Stimulated activated naive B cell treated with anti-CD40 and anti-IgM and Interleukin-4, amounts not matched to agents 10 μg/mL and 1 μg/mL and 100 μg/mL, for 72 hours (primary cell): ENCODE measurements at regions not wholly inside any gene's neighbourhood (a gene's known extent, or its start where the extent isn't known, plus 50 kb on each side); places are given as distances from the start of the nearest gene placed in this dataset.
"Not testable (repeated sequence)": the region's sequence is repeated elsewhere in the genome, so short reads cannot be mapped to it uniquely, and the experiment has no call there.

Source experiments
- ATAC-seq, 2 donors: fragments of 150-1000 bp; cut with Tn5 transposase; replicated peaks; 2 replicates each; pipeline ENCODE4 v1.10.0; 2021; ENCODE audit warnings: moderate library complexity in 1 of 2
- DNase-seq: peaks from one replicate; pipeline ENCODE4 v3.0.0; 2021
- H3K27ac Mint-ChIP-seq: one replicate; pipeline ENCODE4 v1.8.0; 2022; ENCODE audit warnings: mild to moderate bottlenecking, mixed read lengths
- H3K27me3 Mint-ChIP-seq, 2 donors: one replicate each; pipeline ENCODE4 v1.8.0; 2022; ENCODE audit warnings: mixed read lengths in 2 of 2
- H3K36me3 Mint-ChIP-seq, 2 donors: one replicate each; pipeline ENCODE4 v1.8.0; 2022; ENCODE audit warnings: mixed read lengths in 2 of 2, mild to moderate bottlenecking in 1 of 2
- H3K4me1 Mint-ChIP-seq, 2 donors: one replicate each; pipeline ENCODE4 v1.8.0; 2022; ENCODE audit warnings: mixed read lengths in 2 of 2, mild to moderate bottlenecking in 1 of 2
- H3K4me3 Mint-ChIP-seq, 2 donors: one replicate each; pipeline ENCODE4 v1.8.0; 2022; ENCODE audit warnings: mild to moderate bottlenecking in 2 of 2, mixed read lengths in 2 of 2, moderate library complexity in 1 of 2
- H3K9me3 Mint-ChIP-seq, 2 donors: one replicate each; pipeline ENCODE4 v1.8.0; 2022; ENCODE audit warnings: mixed read lengths in 2 of 2, mild to moderate bottlenecking in 1 of 2

GRCh38 chr2:106258859-106259258 is 64.8 kb upstream of the UXS1 start:
- not testable (repeated sequence) for H3K27ac Mint-ChIP-seq, ATAC-seq

DNA sequence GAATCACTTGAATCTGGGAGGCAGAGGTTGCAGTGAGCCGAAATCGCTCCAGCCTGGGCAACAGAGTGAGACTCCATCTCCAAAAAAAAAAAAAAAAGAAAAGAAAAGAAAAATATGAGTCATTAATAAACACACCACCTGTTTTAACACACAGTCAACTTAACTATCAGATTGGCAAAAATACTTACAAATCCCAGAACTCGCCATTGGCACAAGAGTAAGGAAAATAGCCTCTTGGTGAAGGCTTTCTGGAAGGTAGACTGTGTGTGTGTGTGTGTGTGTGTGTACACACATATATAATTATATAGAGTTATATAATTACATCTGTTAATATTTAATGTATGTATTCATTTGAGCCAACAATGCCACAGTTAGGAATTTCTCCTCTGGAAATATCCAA is 63.7 kb upstream of the UXS1 start:
- Mint-ChIP-seq H3K27me3 (peaks cover 0 to 5% of the 10 kb centered on the region in 2 donors), H3K9me3 (no peaks in the 10 kb centered on the region), H3K27ac (no peak overlapping the region), H3K4me3 (no peak overlapping the region), H3K4me1 (no peaks in the 10 kb centered on the region), H3K36me3 (no peaks in the 10 kb centered on the region)
- ATAC-seq (no peak), DNase-seq (no peak)

More at GRCh38 chr2:106258859-106259258, 64.8 kb upstream of the UXS1 start:
- H3K9me3 Mint-ChIP-seq, H3K36me3 Mint-ChIP-seq, DNase-seq, H3K4me3 Mint-ChIP-seq, H3K27me3 Mint-ChIP-seq, H3K4me1 Mint-ChIP-seq: not testable (repeated sequence)

DNA sequence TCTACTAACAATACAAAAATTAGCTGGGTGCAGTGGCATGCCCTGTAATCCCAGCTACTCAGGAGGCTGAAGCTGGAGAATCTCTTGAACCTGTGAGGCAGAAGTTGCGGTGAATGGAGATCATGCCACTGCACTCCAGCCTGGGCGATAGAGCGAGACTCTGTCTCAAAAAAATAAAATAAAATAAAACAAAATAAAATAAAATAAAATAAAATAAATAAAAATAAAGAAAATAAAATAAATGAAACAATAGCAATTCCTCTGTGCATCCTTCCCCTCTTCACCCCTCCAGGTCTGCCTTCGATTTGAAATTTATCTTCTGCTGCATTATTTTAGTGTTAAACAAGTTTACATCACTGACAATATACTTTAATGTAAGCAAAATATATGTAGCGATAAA is 63.0 kb upstream of the UXS1 start:
- Mint-ChIP-seq H3K9me3 (no peaks in the 10 kb centered on the region), H3K4me3 (no peak overlapping the region), H3K27ac (no peak overlapping the region), H3K4me1 (no peaks in the 10 kb centered on the region), H3K27me3 (peaks cover 0 to 4% of the 10 kb centered on the region in 2 donors), H3K36me3 (no peaks in the 10 kb centered on the region)
- DNase-seq, result no peak
- no peak for ATAC-seq

- ATAC-seq, H3K36me3 Mint-ChIP-seq, DNase-seq, H3K9me3 Mint-ChIP-seq, H3K4me1 Mint-ChIP-seq, H3K4me3 Mint-ChIP-seq, H3K27ac Mint-ChIP-seq, H3K27me3 Mint-ChIP-seq: not testable (repeated sequence)
These were observed 55.2 kb upstream of the UXS1 start for GRCh38 chr2:106249157-106249828.

DNA sequence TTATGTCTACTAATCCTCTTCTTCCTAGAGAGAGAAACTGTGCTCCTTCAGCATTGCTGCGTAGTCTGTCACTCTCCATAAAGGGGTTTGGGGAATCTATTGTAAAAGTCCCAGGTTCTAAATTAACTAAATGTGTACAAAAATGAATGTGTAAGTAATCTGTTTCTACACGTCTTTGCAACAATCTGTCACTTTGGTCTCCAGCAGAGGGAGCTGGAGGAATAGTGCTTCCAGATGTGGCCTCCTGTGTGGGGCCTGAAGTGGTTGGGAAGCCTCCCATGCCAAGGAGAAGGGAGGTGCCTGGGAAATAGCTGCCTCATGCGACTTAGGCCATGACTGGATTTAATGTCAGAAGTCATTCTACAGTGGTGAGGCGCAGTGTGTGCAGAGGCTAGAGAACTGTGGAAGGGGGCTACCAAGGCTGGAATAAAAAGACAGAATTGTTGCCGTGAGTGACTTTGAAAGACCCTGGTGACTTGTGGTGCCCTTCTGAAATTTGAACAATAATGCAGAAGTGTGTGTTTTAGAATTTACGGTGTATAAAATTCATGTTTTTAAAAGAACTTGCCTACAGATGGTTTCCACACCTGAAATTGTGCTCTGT is 54.5 kb upstream of the UXS1 start:
- not testable (repeated sequence) for H3K4me1 Mint-ChIP-seq, DNase-seq, H3K9me3 Mint-ChIP-seq, H3K36me3 Mint-ChIP-seq, H3K27me3 Mint-ChIP-seq, H3K27ac Mint-ChIP-seq, ATAC-seq, H3K4me3 Mint-ChIP-seq
